ENCODE measurements at regions not wholly inside any gene's neighbourhood (a gene's known extent, or its start where the extent isn't known, plus 50 kb on each side); places are given as distances from the start of the nearest gene placed in this dataset.
"Not testable (repeated sequence)": the region's sequence is repeated elsewhere in the genome, so short reads cannot be mapped to it uniquely, and the experiment has no call there.

- no peak for DNase-seq
Observed at GRCh38 chr12:92419201-92419600, 273.6 kb upstream of the BTG1 start.

GRCh38 chr12:92418381-92418780, 272.7 kb upstream of the BTG1 start:
- DNase-seq, result no peak

- no peak for DNase-seq
Observed at GRCh38 chr12:92417373-92417772, 271.7 kb upstream of the BTG1 start.

GRCh38 chr12:92416385-92416812, 270.8 kb upstream of the BTG1 start:
- DNase-seq, result no peak

- no peak for DNase-seq
Observed at GRCh38 chr12:92414170-92415070, 268.8 kb upstream of the BTG1 start.

DNA sequence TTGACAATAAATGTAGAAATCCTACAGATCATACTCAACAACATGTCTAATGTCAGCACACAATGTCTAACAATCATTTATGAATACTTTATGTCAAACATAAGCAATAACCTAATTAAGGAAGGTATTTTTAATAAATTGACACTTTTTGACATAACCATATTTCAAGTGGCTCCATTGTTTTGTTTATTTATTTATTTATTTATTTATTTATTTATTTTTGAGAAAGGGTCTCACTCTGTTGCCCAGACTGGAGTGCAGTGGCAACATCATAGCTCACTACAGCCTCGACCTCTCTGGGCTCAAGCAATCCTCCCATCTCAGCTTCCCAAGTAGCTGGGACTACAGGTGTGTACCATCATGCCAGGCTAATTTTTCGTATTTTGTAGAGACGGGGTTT, 267.6 kb upstream of the BTG1 start:
- DNase-seq, result no peak

DNA sequence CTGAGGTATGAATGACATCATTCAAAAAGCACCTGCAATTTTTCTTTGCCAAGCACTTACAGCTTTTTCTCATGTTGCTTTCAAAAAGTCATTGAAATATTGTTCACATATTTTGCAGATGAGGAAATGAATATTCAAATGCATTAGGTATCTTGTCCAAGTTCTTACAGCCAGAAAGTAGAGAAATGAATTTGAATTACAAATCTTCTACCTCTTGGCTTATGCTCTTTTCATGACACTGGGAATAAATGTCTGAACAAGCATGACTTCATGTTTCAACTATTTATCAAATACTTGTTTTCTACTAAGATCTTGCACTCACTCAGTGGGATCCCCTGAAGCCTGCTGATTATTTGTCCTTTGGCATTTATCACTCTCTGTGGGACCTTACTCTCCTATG, 267.2 kb upstream of the BTG1 start:
- peak; percentile 31 for DNase-seq

DNA sequence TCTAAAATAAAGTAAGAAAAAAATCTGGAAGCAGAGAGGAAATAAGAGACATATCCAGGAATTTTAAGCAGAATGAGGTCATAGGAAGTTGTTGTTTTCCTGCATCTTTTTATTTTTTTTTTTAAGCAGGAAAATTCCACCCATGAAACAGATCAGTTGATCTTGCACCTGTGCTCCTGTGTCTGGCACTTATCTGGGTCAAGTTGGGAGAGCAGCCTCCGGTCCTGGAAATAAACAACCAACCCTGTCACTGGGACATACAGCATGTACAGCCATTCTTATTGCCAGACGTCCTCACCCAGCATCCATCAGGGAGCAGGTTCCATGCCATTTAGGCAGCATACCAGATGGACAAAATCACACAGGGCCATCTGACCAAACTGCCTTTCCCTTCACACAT, 266.0 kb upstream of the BTG1 start:
- no peak for DNase-seq

- DNase-seq, result no peak
Observed at GRCh38 chr12:92408072-92408900, 262.6 kb upstream of the BTG1 start.

GRCh38 chr12:92406404-92407070, 260.9 kb upstream of the BTG1 start:
- DNase-seq, result not testable (repeated sequence)

DNA sequence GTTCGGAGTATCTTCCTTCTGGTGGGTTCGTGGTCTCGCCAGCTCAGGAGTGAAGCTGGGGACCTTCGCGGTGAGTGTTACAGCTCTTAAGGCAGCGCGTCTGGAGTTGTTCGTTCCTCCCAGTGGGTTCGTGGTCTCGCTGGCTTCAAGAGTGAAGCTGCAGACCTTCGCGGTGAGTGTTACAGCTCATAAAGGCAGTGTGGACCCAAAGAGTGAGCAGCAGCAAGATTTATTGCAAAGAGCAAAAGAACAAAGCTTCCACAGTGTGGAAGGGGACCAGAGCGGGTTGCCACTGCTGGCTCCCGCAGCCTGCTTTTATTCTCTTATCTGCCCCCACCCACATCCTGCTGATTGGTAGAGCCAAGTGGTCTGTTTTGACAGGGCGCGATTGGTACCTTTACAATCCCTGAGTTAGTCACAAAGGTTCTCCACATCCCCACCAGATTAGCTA, 260.2 kb upstream of the BTG1 start:
- DNase-seq, result not testable (repeated sequence)

GRCh38 chr12:92404921-92405320, 259.3 kb upstream of the BTG1 start:
- DNase-seq, result no peak

GRCh38 chr12:92404259-92404894, 258.7 kb upstream of the BTG1 start:
- no peak for DNase-seq

- no peak for DNase-seq
Observed at GRCh38 chr12:92403210-92404175, 257.8 kb upstream of the BTG1 start.

- no peak for DNase-seq
Observed at GRCh38 chr12:92402415-92402814, 256.8 kb upstream of the BTG1 start.

DNA sequence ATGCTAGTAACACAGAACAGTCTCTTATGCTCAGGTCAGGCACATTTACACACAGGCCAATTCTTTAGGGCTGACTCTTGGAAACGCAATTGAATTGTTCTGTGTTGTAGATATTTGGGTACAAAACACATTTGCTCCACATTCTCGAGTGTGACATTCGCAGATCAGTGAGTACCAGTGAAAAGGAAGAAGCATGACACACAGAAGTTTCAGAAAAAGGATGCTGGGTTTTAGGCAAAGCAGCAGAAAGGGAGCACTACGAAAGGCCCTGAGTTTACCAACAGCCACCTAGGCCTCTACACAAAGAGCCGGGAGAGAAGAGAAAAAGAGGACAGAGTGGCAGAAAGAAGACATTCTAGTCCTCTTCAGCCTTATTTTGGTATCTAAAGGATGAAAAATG, 254.4 kb upstream of the BTG1 start:
- no peak for DNase-seq

DNA sequence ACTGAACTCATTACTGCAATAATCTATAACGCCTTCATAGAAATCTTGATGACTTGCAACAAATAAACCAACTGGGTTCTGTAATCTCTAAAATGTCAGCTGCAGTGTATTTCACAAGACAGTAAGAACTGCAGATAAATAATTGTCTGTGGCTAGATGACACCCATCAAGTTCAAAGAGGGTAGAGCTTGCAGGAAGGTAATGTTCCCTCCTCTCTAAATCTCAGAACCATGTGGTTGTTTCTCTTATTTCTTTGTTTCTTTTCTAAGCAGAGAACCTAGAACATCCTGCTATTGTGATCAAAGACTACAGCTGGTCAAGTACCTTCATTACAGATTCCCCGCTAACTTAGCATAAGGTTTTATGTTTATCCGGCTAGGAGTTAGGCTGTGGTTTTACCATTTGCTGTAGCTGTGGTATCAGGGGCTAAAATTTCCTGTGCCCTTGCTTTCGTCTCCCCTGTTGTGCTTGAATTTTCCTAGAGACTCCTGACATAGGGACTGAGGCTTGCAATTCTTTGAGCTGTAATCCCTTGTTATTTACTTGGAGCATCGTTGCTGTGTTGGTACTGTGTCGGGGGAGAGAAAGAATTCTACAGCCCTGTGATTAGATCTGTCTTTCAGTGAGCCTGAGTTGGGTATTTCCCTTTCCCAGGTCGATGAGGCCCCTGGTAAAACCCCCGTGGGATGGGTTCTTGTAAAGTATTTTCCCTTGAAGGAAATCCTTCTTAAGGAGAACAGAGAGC, 253.1 kb upstream of the BTG1 start:
- DNase-seq, result no peak

GRCh38 chr12:92396647-92397252, 251.1 kb upstream of the BTG1 start:
- no peak for DNase-seq

- DNase-seq, result no peak
Observed at GRCh38 chr12:92395322-92395721, 249.7 kb upstream of the BTG1 start.

GRCh38 chr12:92394895-92395294, 249.2 kb upstream of the BTG1 start:
- no peak for DNase-seq
